ENCODE measurements at regions not wholly inside any gene's neighbourhood (a gene's known extent, or its start where the extent isn't known, plus 50 kb on each side); places are given as distances from the start of the nearest gene placed in this dataset.

DNA sequence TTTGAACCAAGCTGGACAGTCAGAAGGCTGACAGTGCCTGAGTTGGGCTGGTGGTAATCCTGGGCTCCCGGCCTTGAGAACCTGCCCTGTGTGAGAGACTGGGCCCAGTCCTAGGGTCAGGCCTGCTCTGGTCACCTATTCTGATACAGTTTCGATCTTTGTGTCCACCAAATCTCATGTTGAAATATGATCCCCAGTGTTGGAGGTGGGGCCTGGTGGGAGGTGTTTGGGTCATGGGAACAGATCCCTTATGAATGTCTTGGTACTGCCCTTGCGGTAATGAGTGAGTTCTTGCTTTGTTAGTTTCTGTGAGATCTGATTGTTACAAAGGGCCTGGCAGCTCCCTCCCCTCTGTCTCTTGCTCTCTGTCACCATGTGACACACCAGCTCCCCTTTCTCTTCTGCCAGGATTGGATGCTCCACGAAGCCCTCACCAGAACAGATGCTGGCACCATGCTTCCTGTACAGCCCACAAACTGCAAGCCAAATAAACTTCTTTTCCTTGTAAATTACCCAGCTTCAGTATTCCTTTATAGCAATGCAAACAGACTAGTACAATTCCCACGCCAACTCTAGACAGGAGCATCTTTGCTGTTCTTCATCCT lies 111.8 kb upstream of the ZNF438 start:
- DNase-seq (ENCODE audit: low read depth, low spot score) = peak; percentile 28

- DNase-seq (ENCODE audit: low read depth, low spot score) = no peak
Measured at GRCh38 chr10:31145986-31146385, 114.3 kb upstream of the ZNF438 start.

DNA sequence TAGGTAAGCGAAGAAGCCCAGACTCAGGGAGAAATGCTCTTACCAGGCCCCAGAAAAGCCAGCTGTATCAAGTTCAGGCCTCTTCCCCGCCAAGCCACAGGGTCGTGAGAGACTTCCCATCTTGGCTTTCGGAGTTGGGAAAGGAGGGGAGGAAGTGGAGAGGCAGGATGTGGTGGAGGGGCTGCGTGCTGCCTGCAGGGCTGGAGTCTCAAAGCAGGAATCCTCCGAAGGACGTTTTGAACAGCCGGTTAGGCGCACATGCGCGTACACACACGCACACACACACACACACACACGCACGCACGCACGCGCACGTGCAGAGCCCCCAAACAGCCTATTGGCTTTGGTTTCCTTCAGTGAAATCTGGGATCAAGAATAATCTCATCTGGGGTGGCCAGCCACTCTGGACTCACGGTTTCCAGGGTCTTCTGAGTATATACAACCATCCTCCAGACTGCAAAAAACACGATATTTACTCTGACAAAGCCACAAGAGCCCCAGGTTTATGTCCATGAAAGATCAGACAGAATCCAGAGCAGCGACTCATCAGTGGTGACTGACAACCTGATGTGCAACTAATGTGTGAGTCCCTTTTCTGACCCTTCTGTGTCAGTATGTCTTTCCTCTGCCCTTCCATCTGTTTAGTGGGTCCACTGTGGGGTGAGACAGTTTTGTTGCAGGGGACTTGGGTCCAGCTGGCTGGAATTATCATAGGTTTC lies 115.0 kb upstream of the ZNF438 start:
- peak; percentile 76 for DNase-seq (ENCODE audit: low read depth, low spot score)

DNA sequence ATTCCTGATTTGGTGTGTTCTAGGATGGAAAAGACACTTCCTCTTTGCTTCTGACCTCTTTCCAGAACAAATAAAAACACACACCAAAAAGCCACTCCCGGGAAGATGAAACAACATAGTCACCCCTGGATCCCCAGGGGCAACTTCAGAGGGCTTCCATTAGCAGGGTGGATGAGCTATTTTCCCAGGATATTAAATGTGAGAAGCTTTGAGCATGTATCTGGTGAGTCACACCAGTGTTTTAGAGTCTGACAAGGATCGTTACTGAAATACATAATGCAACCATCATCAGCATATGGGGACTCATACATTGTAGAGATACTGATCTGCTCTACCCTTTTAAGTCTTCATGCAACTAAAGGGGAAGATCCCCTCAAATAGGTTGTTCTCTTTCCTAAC lies 115.5 kb upstream of the ZNF438 start:
- peak; percentile 28 for DNase-seq (ENCODE audit: low read depth, low spot score)

GRCh38 chr10:31148951-31149350 lies 117.3 kb upstream of the ZNF438 start:
- no peak for DNase-seq (ENCODE audit: low read depth, low spot score)

- no peak for DNase-seq (ENCODE audit: low read depth, low spot score)
Measured at GRCh38 chr10:31149835-31150512, 118.3 kb upstream of the ZNF438 start.

GRCh38 chr10:31151301-31151700 lies 119.6 kb upstream of the ZNF438 start:
- no peak for DNase-seq (ENCODE audit: low read depth, low spot score)

DNA sequence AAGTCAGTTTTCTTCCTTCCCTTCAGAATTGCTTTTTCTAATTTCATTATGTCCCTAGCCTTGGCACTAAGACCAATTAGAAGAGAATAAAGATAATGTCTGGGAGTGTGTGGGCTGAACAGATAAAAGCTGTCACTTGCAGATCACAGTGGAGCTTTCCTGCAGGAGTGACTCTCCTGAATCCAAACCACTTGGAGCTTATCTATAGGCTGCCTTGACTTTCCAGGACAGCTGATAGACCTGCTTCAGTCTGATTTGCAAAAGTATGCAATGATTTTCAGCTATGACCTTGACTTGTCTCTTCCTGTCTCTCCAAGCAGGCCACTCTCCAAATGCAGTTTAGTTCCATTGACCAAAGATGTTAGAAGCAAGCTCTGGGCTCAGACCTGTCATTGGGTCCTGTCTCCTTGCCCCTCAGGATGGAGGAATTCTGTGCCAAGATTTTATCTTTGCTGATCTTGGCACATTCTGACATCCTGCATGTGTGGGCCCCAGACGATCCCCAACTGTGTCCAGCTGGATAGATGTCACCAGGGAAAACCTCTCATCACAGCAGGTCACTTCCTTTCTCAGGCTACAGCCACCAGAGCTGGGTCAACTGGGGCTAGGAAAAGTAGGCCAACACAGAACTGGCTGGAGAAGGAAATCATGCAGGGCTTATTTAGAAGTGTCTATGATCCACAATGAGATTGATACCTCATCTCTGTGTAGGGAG lies 120.9 kb upstream of the ZNF438 start:
- DNase-seq (ENCODE audit: low read depth, low spot score) = no peak

DNA sequence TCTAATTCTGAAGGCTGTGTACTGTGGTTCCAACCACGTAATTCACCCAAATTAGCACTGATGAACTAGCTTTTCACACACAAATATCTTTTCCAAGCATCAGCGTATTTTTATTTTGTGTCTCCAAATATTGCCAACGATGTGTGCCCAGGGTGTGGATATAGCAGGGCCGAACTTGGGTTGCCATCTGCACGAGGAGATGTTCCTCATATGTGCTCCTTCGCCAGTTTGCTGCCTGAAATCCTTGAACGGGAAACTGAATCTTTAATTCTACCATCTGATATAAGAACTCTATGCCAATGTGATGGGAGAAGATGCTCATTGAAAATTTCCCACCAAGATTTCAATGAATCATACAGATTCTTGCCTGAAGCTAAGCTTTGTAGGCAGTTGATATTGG lies 121.5 kb upstream of the ZNF438 start:
- no peak for DNase-seq (ENCODE audit: low read depth, low spot score)

- no peak for DNase-seq (ENCODE audit: low read depth, low spot score)
Measured at GRCh38 chr10:31153692-31154091, 122.0 kb upstream of the ZNF438 start.

GRCh38 chr10:31154996-31155395 lies 123.3 kb upstream of the ZNF438 start:
- DNase-seq (ENCODE audit: low read depth, low spot score) = no peak

DNA sequence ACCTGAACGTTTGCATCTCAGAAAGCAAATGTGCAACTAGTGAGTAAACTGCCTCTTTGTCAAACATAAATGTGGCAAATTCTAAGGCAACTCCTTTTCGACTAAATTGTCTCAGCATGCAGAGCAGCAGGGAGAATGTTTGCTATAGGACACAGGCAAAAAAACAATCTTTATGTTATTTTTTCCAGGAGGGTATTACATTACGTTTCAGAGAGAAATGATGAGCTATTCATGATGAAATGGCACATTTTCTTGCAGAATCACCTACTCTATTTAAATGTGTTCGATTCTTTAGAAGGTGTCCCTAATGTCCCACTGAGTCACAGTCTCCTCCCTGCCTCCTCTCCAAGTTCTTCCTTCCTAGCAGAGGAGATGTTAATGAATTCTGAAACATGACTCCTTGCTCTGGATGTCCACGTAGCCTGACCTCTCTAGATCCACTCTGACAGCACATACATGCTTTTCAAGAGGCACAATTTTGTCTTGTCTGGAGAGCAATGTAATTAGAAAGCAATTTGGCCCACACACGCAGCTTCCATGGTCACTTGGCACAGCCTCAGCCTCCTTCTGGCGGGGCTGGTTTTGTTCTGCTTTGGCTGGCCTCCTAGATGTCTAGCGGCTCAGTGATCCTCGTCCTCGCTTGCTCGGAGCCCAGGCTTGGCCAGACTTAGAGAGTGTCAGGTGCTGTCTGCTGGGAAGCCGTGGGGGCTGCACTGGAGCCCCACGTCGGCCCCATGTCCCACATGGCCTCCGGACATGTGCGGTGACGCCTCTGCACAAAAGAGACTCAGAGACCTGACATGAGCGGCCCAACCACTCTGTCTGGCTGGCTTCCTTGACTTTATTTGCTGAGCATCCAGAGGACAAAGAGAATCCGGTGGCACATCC lies 125.7 kb upstream of the ZNF438 start:
- DNase-seq (ENCODE audit: low read depth, low spot score) = peak; percentile 83

DNA sequence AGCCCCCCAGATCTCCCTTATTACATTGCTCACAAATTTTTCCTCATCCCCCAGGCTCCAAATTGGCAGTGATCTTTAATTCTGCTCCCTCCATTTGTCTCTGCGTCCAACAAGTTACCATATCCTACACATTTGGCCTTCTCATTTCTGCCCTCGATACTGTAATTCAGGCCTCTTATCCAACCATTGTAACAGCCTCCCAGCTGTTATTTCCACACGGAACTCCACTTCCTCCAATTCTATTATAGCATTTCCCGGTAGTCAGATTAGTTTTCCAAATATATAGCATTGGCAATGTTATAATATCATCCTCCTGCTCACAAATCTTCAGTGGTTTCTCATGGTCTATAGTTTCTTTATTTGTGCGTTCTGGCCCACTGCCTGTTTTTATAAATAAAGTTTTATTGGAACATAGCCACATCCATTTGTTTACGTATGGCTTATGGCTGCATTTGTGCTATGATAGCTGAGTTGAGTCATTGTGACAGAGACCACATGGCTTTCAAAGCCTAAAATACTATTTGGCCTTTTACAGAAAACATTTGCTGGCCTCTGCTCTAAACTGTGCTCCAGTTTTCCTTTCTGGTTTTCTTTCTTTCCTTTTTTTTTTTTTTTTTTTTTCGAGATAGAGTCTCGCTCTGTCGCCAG lies 126.5 kb upstream of the ZNF438 start:
- DNase-seq (ENCODE audit: low read depth, low spot score) = no peak

DNA sequence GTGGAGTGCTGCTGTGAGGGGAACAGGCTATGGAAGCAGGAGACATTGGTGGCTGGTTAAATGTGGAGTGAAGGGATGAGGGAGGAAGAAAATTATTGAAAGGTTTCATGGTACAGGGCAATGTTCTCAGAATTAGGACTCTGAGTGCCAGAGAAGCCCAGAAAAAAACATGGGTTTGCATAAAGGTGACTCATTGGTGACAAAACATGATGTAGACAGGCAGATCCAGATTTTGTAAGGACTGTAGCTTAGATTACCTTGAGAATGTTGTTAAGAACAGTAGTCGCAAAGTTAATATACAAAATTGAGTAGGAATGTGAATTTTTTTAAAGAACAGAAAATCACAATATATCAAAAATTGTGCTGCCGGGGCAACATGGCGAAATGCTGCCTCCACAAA lies 134.9 kb upstream of the ZNF438 start:
- no peak for DNase-seq (ENCODE audit: low read depth, low spot score)

GRCh38 chr10:31170636-31171035 lies 139.0 kb upstream of the ZNF438 start:
- DNase-seq (ENCODE audit: low read depth, low spot score) = no peak

DNA sequence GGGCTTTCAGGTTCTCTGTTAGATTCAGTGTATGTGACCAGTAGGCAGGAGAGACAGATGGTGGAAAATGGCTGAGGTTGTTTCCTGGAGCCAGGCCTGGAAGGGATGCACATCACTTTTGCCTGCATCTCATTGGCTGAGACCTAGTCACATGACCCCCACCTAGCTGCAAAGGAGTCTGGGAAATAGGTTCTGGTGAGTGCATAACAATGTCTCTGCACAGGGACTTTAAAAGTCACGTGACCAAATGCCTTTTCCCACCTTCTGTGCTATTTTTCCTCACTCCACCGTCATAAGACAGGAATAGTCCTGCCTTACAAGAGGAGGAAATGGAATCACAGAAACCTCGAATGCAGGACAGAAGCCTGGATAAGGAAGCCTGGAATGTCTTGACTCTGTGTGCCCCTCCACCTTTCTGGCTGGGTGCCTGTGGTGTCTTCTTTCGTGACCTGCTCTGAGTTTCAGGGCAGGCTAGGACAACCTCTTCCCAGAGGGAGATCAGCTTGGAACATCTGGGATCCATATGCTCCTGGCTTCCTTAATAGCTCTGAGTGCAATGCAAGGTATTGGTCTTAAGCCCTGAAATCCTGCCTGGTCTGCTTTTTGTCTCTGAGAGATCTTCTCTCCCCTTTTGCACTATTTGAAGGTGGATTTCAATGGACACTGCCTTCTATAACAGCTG lies 139.9 kb upstream of the ZNF438 start:
- DNase-seq (ENCODE audit: low read depth, low spot score) = no peak

GRCh38 chr10:31172925-31173324 lies 141.3 kb upstream of the ZNF438 start:
- DNase-seq (ENCODE audit: low read depth, low spot score) = no peak

DNA sequence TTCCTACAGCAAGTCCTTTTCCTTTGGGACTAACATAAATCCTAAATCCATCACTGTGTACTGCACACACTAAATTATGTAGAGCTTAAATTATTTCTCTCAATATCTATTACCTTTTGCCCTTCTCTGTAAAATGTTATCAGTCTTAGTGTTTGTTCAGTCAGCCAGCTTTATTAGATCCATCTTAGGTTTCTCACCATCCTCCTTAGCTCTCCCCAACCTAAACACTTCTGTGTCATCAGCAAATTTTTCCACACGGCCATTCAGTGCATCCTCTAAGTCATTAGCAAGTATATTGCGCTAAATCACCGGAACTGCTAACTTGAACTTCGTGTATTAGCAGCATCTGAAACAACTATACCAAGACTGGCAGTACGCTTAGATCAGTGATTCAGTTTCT lies 142.1 kb upstream of the ZNF438 start:
- no peak for DNase-seq (ENCODE audit: low read depth, low spot score)

DNA sequence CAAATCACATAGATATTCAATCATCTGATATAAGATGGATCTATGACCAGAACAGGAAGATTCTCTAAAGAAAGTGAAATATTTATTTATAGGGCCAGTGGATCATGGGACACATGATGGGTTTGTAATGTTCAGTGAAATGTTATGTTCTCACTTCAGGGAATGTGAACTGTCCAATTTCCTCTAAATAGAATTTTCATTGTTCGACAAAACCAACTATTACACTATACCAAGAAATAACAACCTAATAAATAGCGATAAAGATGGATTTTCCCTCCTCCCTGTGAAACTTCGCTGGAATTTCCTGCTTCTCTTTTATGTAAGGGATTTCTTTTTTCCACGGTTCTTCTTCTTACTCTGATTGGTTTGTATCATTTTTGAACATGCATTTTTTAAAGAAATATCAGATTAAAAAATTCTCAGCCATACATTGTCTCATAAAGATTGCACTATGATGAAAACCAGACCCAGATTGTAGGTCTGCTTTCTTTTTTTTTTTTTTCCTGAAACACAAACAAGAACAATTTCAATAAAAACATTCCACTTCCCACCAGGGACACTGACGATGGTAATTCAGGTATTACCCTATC lies 139.8 kb upstream of the ZEB1 start:
- DNase-seq (ENCODE audit: low read depth, low spot score) = no peak

Data from astrocyte of the hippocampus (primary cell).